ENCODE measurements at regions not wholly inside any gene's neighbourhood (a gene's known extent, or its start where the extent isn't known, plus 50 kb on each side); places are given as distances from the start of the nearest gene placed in this dataset.
A peak's percentile ranks its signal among the peaks of the same experiment; 100 is the strongest.

- Histone ChIP-seq H3K27ac (ENCODE audit: extremely low read length, insufficient read depth, low read length) (no peak overlapping the region), H3K79me2 (ENCODE audit: insufficient read depth, low read length) (no peaks in the 10 kb centered on the region), H3K9ac (ENCODE audit: insufficient read depth, low read depth, low read length) (no peak overlapping the region), H3K4me2 (ENCODE audit: low read depth, low read length) (no peak overlapping the region), H3K4me3 (replicated peaks in 1 of 3; ENCODE audit: insufficient read depth in 1 of 3, low read depth in 2 of 3, low read length in 3 of 3) (no peak overlapping the region), H3K4me1 (ENCODE audit: insufficient read depth, low read length) (no peaks in the 10 kb centered on the region), H3K9me3 (ENCODE audit: low read length) (no peaks in the 10 kb centered on the region), H3K36me3 (replicated peaks in 1 of 2; ENCODE audit: control insufficient read depth in 1 of 2, insufficient read depth in 2 of 2, low read length in 2 of 2) (no peaks in the 10 kb centered on the region), H2AFZ (ENCODE audit: low read length) (peak overlapping the region; percentile 6), H4K20me1 (ENCODE audit: insufficient read depth, low read length) (no peaks in the 10 kb centered on the region), H3K27me3 (ENCODE audit: control insufficient read depth in 1 of 2, insufficient read depth in 2 of 2, low read length in 2 of 2) (no peaks in the 10 kb centered on the region)
- ChIA-PET CTCF (ENCODE audit: low intra/inter-chr PET ratio, low total read pairs) (no interaction called here), POLR2A (no interaction called here)
- intact Hi-C loops (cut with micrococcal nuclease; ENCODE audit: unreplicated experiment): no loop called here
- DNase-seq (ENCODE audit: low spot score): no peak
- TF ChIP-seq ZNF563 (CRISPR knock-in tag; IDR thresholded peaks at IDR 0.05): no peak
- no peak for TF ChIP-seq E2F2 (CRISPR knock-in tag; IDR thresholded peaks at IDR 0.05; ENCODE audit: borderline replicate concordance)
- no peak for TF ChIP-seq ZC3H4 (CRISPR knock-in tag; IDR thresholded peaks at IDR 0.05; ENCODE audit: borderline replicate concordance)
- no peak for TF ChIP-seq THAP8 (CRISPR knock-in tag; IDR thresholded peaks at IDR 0.05; ENCODE audit: borderline replicate concordance)
- no peak for TF ChIP-seq GATAD1 (CRISPR knock-in tag; IDR thresholded peaks at IDR 0.05)
- no peak for TF ChIP-seq ZBTB8A (CRISPR knock-in tag; IDR thresholded peaks at IDR 0.05; ENCODE audit: borderline replicate concordance, low read depth)
- TF ChIP-seq MAFG (CRISPR knock-in tag; IDR thresholded peaks at IDR 0.05): no peak
- TF ChIP-seq ZNF703 (CRISPR knock-in tag; IDR thresholded peaks at IDR 0.05; ENCODE audit: borderline replicate concordance): no peak
- no peak for TF ChIP-seq RBM22 (optimal IDR thresholded peaks at IDR 0.05; ENCODE audit: low read length)
- TF ChIP-seq ZBTB40 (IDR thresholded peaks at IDR 0.05): no peak
- TF ChIP-seq ZBTB40 (CRISPR knock-in tag; IDR thresholded peaks at IDR 0.05): no peak
- no peak for TF ChIP-seq ZNF558 (CRISPR knock-in tag; IDR thresholded peaks at IDR 0.05; ENCODE audit: borderline replicate concordance)
- TF ChIP-seq SETDB1 (CRISPR knock-in tag; IDR thresholded peaks at IDR 0.05; ENCODE audit: borderline replicate concordance): no peak
- no peak for TF ChIP-seq HMG20B (CRISPR knock-in tag; conservative IDR thresholded peaks at IDR 0.05)
- no peak for TF ChIP-seq ZNF773 (CRISPR knock-in tag; IDR thresholded peaks at IDR 0.05; ENCODE audit: borderline replicate concordance)
- no peak for TF ChIP-seq FOSL1 (CRISPR knock-in tag; IDR thresholded peaks at IDR 0.05; ENCODE audit: borderline replicate concordance)
- no TSS peak for BruUV-seq (replicated peaks)
- no peak for ATAC-seq
- in situ Hi-C loops (cut with HindIII; ENCODE audit: extremely low pct_ligation_motif_present, low pct_unique_long_range_greater_than_20kb): no loop called here
- no peak for FAIRE-seq
- 3% methylated on average over 4 of the region's 4 CpGs for WGBS (ENCODE audit: low lambda C conversion rate)
Measured at GRCh38 chr5:121702682-121703081, 149.0 kb upstream of the FTMT start.
